Endothelial cell (in vitro differentiated cells): ENCODE measurements at regions not wholly inside any gene's neighbourhood (a gene's known extent, or its start where the extent isn't known, plus 50 kb on each side); places are given as distances from the start of the nearest gene placed in this dataset.

Source experiments
- DNase-seq: peaks from one replicate; pipeline ENCODE4 v3.0.0; 2021; ENCODE audit warnings: low spot score
- H3K27ac Mint-ChIP-seq: one replicate; pipeline ENCODE4 v1.8.0; 2021; ENCODE audit warnings: mixed read lengths, inconsistent platforms; ENCODE audit not compliant: unreplicated experiment
- H3K27me3 Mint-ChIP-seq: one replicate; pipeline ENCODE4 v1.8.0; 2021; ENCODE audit warnings: mild to moderate bottlenecking, moderate library complexity, mixed read lengths, inconsistent platforms; ENCODE audit not compliant: unreplicated experiment
- H3K36me3 Mint-ChIP-seq: one replicate; pipeline ENCODE4 v1.8.0; 2021; ENCODE audit warnings: mild to moderate bottlenecking, low read depth, mixed read lengths, inconsistent platforms; ENCODE audit not compliant: unreplicated experiment
- H3K4me1 Mint-ChIP-seq: one replicate; pipeline ENCODE4 v1.8.0; 2021; ENCODE audit warnings: mild to moderate bottlenecking, mixed read lengths, inconsistent platforms; ENCODE audit not compliant: unreplicated experiment
- H3K4me3 Mint-ChIP-seq: one replicate; pipeline ENCODE4 v1.8.0; 2021; ENCODE audit warnings: mild to moderate bottlenecking, mixed read lengths, inconsistent platforms; ENCODE audit not compliant: unreplicated experiment
- H3K9me3 Mint-ChIP-seq: one replicate; pipeline ENCODE4 v1.8.0; 2021; ENCODE audit warnings: mixed read lengths, inconsistent platforms; ENCODE audit not compliant: unreplicated experiment
- CTCF ChIP-seq: fragments of 200-600 bp; sonication (generic); IDR thresholded peaks from one replicate; pipeline ENCODE4 v1.5.0; 2021; ENCODE audit warnings: antibody characterized with exemption; ENCODE audit not compliant: unreplicated experiment

- no peaks in the 10 kb centered on the region for H3K9me3 Mint-ChIP-seq
- H3K27me3 Mint-ChIP-seq = no peaks in the 10 kb centered on the region
- no peaks in the 10 kb centered on the region for H3K4me1 Mint-ChIP-seq
- H3K4me3 Mint-ChIP-seq = no peak overlapping the region
- no peak for TF ChIP-seq CTCF
- H3K27ac Mint-ChIP-seq = no peak overlapping the region
- no peak for DNase-seq
- H3K36me3 Mint-ChIP-seq = no peaks in the 10 kb centered on the region
These were observed 161.5 kb upstream of the TOX3 start for GRCh38 chr16:52708476-52708875.

- TF ChIP-seq CTCF = no peak
- Mint-ChIP-seq H3K9me3 (no peaks in the 10 kb centered on the region), H3K36me3 (no peaks in the 10 kb centered on the region), H3K4me3 (no peak overlapping the region), H3K27ac (no peak overlapping the region), H3K4me1 (no peaks in the 10 kb centered on the region), H3K27me3 (no peaks in the 10 kb centered on the region)
- DNase-seq = no peak
These were observed 160.9 kb upstream of the TOX3 start for GRCh38 chr16:52707676-52708337.

GRCh38 chr16:52705122-52705521 is 158.2 kb upstream of the TOX3 start:
- Mint-ChIP-seq H3K9me3 (no peaks in the 10 kb centered on the region), H3K4me1 (no peaks in the 10 kb centered on the region), H3K27ac (no peak overlapping the region), H3K36me3 (no peaks in the 10 kb centered on the region), H3K27me3 (peaks cover 1% of the 10 kb centered on the region), H3K4me3 (no peak overlapping the region)
- TF ChIP-seq CTCF = no peak
- DNase-seq = no peak

GRCh38 chr16:52697971-52698370 is 151.0 kb upstream of the TOX3 start:
- DNase-seq = no peak
- no peaks in the 10 kb centered on the region for H3K36me3 Mint-ChIP-seq
- H3K9me3 Mint-ChIP-seq = no peaks in the 10 kb centered on the region
- no peak overlapping the region for H3K27ac Mint-ChIP-seq
- H3K27me3 Mint-ChIP-seq = peaks cover 1% of the 10 kb centered on the region
- no peak overlapping the region for H3K4me3 Mint-ChIP-seq
- TF ChIP-seq CTCF = no peak
- H3K4me1 Mint-ChIP-seq = no peaks in the 10 kb centered on the region

GRCh38 chr16:52696126-52696525 is 149.2 kb upstream of the TOX3 start:
- no peak for TF ChIP-seq CTCF
- Mint-ChIP-seq H3K36me3 (no peaks in the 10 kb centered on the region), H3K9me3 (no peaks in the 10 kb centered on the region), H3K4me3 (no peak overlapping the region), H3K27ac (no peak overlapping the region), H3K4me1 (no peaks in the 10 kb centered on the region), H3K27me3 (peaks cover 1% of the 10 kb centered on the region)
- no peak for DNase-seq
